ENCODE measurements at regions not wholly inside any gene's neighbourhood (a gene's known extent, or its start where the extent isn't known, plus 50 kb on each side); places are given as distances from the start of the nearest gene placed in this dataset.

DNA sequence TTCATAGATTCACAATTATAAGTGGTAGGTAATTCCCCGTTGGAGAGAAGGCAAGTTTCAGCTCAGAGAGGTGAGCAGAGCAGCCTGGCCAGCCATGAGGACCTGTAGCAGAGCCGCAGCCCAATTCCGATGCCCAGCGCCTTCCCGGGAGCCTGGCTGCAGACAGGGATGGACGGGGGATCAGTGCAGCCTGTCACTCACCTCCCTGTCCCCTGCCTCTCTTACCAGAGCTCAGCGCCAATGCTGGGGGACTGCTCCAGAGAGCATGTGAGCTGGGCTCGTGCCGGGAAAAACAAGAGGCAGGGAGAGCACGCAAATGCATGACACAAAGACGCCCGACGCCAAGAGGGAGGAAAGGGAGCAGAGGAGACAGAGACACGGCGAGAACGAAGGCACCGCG is 231.9 kb downstream of the BCL11B start:
- Mint-ChIP-seq H3K27ac (ENCODE audit: unreplicated experiment) (peak overlapping the region; percentile 36), H3K4me1 (ENCODE audit: unreplicated experiment) (peaks cover 3% of the 10 kb centered on the region), H3K4me3 (ENCODE audit: unreplicated experiment) (no peak overlapping the region), H3K27me3 (ENCODE audit: unreplicated experiment) (peaks cover 7% of the 10 kb centered on the region), H3K9me3 (ENCODE audit: unreplicated experiment) (no peaks in the 10 kb centered on the region), H3K36me3 (ENCODE audit: low read depth, unreplicated experiment) (no peaks in the 10 kb centered on the region)
- DNase-seq (ENCODE audit: low spot score) = no peak
- TF ChIP-seq, protein P1, sequence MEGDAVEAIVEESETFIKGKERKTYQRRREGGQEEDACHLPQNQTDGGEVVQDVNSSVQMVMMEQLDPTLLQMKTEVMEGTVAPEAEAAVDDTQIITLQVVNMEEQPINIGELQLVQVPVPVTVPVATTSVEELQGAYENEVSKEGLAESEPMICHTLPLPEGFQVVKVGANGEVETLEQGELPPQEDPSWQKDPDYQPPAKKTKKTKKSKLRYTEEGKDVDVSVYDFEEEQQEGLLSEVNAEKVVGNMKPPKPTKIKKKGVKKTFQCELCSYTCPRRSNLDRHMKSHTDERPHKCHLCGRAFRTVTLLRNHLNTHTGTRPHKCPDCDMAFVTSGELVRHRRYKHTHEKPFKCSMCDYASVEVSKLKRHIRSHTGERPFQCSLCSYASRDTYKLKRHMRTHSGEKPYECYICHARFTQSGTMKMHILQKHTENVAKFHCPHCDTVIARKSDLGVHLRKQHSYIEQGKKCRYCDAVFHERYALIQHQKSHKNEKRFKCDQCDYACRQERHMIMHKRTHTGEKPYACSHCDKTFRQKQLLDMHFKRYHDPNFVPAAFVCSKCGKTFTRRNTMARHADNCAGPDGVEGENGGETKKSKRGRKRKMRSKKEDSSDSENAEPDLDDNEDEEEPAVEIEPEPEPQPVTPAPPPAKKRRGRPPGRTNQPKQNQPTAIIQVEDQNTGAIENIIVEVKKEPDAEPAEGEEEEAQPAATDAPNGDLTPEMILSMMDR (IDR thresholded peaks at IDR 0.05; ENCODE audit: unreplicated experiment) = no peak

DNA sequence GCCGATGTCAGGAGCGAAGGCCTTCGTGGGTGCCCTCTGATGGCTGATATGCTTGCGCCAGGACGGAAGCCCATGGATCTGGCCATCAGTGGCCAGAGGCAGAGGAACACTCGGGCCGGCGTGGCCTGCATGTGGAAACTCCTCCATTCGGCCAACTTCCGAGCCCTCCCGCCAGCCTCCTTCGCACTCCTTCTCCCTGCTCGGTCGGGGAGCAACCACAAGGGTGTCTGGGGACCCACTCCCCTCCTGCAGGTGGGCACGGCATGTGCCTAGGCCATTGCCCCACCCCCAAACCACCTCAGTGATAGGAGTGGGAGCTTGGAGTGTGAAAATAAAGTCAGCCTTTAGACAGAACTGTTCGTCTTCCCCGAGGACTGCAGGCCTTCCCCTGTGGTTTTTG is 231.3 kb downstream of the BCL11B start:
- no peaks in the 10 kb centered on the region for H3K36me3 Mint-ChIP-seq (ENCODE audit: low read depth, unreplicated experiment)

DNA sequence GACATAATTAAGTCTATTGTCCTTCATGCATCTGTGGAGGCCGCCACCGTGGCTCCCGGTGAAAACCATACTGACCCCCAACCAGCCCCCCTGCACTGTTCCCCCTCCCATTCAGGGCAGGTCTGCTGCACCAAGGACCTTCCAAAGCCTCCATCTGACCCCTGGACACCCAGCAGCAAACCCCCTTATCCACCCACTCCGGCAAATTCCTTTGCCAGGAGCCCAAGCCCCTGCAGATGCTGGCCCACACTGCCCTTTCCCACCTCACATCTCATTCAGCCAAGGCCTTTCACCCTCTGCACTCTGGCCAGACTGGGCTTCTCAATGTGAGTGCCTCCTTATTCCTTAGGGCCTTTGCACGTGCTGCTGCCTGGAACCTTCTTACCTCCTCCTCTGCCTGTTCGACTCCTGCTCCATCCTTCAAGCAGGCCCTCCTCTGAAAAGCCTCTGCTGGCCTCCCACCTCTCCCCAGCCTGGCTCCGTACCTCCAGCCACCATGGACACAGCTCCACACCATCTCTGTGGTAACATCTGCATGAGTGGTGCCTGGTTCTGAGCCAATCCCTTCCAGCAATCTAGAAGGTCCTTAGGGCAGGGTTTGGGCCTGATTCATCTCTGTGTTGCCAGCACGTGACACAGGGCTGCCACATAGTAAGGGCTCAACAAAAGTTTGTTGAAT is 230.7 kb downstream of the BCL11B start:
- no peak for DNase-seq (ENCODE audit: low spot score)
- H3K4me1 Mint-ChIP-seq (ENCODE audit: unreplicated experiment) = peaks cover 3% of the 10 kb centered on the region
- no peaks in the 10 kb centered on the region for H3K36me3 Mint-ChIP-seq (ENCODE audit: low read depth, unreplicated experiment)
- H3K4me3 Mint-ChIP-seq (ENCODE audit: unreplicated experiment) = no peak overlapping the region
- no peaks in the 10 kb centered on the region for H3K9me3 Mint-ChIP-seq (ENCODE audit: unreplicated experiment)
- TF ChIP-seq, protein P1 (IDR thresholded peaks at IDR 0.05; ENCODE audit: unreplicated experiment) = no peak
- no peak overlapping the region for H3K27ac Mint-ChIP-seq (ENCODE audit: unreplicated experiment)
- peaks cover 6% of the 10 kb centered on the region for H3K27me3 Mint-ChIP-seq (ENCODE audit: unreplicated experiment)

More for the DNA sequence above, 231.3 kb downstream of the BCL11B start:
- no peak overlapping the region for H3K4me3 Mint-ChIP-seq (ENCODE audit: unreplicated experiment)
- TF ChIP-seq, protein P1 (IDR thresholded peaks at IDR 0.05; ENCODE audit: unreplicated experiment) = no peak
- DNase-seq (ENCODE audit: low spot score) = no peak
- peaks cover 7% of the 10 kb centered on the region for H3K27me3 Mint-ChIP-seq (ENCODE audit: unreplicated experiment)
- H3K4me1 Mint-ChIP-seq (ENCODE audit: unreplicated experiment) = peaks cover 3% of the 10 kb centered on the region
- no peak overlapping the region for H3K27ac Mint-ChIP-seq (ENCODE audit: unreplicated experiment)
- no peaks in the 10 kb centered on the region for H3K9me3 Mint-ChIP-seq (ENCODE audit: unreplicated experiment)

DNA sequence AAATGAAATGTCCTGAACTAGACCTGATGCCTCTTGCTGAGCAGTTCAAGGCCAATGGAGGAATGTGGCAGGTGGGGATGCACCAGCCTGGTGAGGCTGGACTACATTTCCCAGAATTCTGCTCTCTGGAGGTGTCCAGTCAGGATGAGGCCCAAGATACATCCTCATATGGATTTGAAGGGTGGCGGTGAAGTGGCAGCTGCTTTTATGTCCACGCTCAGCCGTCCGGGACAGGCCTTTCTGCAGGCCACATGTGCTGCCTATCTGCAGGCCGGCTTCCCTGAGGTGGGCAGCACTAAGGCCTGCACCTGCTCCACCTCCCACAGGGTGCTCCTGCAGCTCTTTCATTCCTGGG is 230.2 kb downstream of the BCL11B start:
- H3K27ac Mint-ChIP-seq (ENCODE audit: unreplicated experiment) = no peak overlapping the region
- no peak overlapping the region for H3K4me3 Mint-ChIP-seq (ENCODE audit: unreplicated experiment)
- H3K4me1 Mint-ChIP-seq (ENCODE audit: unreplicated experiment) = peaks cover under 1% of the 10 kb centered on the region
- no peaks in the 10 kb centered on the region for H3K36me3 Mint-ChIP-seq (ENCODE audit: low read depth, unreplicated experiment)
- TF ChIP-seq, protein P1 (IDR thresholded peaks at IDR 0.05; ENCODE audit: unreplicated experiment) = no peak
- peaks cover 5% of the 10 kb centered on the region for H3K27me3 Mint-ChIP-seq (ENCODE audit: unreplicated experiment)
- DNase-seq (ENCODE audit: low spot score) = no peak
- H3K9me3 Mint-ChIP-seq (ENCODE audit: unreplicated experiment) = no peaks in the 10 kb centered on the region

DNA sequence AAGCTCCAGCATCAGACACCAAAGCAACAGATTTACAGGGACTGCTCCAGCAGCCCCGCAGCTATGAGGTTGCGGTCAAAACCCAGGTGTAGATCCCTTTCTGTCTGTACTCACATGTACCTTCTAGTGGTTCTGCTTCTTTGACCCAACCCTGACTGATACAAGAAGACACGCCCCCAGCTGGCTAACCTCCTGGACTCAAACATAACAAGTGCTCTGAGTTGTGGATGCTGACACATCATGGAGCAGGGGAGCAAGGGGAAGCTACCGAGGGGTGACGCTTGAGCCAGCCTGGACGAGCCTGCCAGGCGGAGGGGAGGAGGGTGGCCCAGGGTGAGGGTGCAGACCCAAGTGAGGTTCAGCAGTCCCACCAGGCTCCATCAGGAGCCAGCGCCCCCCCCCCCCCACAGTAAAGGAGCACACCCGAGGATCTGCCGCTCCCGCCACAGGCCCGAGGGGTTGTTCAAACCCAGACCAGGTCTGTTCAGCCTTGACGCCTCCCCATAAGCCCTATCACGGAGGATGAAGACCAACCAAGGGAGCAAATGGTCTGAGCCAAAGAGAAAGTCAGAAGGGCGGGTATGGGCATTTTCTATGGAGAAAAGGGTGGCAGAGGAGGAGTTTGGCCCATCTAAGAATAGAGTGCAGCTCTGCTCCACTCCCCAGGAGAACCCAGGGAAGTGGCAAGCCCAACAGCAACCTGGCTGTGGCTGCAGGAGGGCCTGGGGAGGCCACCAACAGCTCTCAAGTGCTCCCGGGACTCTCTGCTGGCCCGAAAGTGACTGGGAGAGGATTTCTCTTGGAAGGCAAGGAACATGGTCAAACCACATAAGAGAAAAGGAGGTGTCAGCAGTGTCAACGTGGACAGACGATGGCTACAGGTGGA is 229.4 kb downstream of the BCL11B start:
- H3K27ac Mint-ChIP-seq (ENCODE audit: unreplicated experiment) = no peak overlapping the region
- no peak overlapping the region for H3K4me3 Mint-ChIP-seq (ENCODE audit: unreplicated experiment)
- no peaks in the 10 kb centered on the region for H3K9me3 Mint-ChIP-seq (ENCODE audit: unreplicated experiment)
- no peak for DNase-seq (ENCODE audit: low spot score)
- TF ChIP-seq, protein P1 (IDR thresholded peaks at IDR 0.05; ENCODE audit: unreplicated experiment) = no peak
- H3K36me3 Mint-ChIP-seq (ENCODE audit: low read depth, unreplicated experiment) = no peaks in the 10 kb centered on the region
- H3K27me3 Mint-ChIP-seq (ENCODE audit: unreplicated experiment) = peaks cover 5% of the 10 kb centered on the region
- no peaks in the 10 kb centered on the region for H3K4me1 Mint-ChIP-seq (ENCODE audit: unreplicated experiment)
